Peyer's patch (tissue), 4 donors: ENCODE measurements at regions not wholly inside any gene's neighbourhood (a gene's known extent, or its start where the extent isn't known, plus 50 kb on each side); places are given as distances from the start of the nearest gene placed in this dataset.

Experiments
- DNase-seq, 3 donors: peaks; one replicate each; pipeline ENCODE4 v3.0.0-alpha.2; 2017 to 2019
- H3K27ac ChIP-seq, 4 donors: fragments of 200-600 bp; sonication (generic); one replicate each; pipeline ENCODE4 v1.5.1; 2016 to 2019
- H3K27me3 ChIP-seq, 2 donors: fragments of 200-600 bp; sonication (generic); one replicate each; pipeline ENCODE4 v1.5.1; 2019
- H3K36me3 ChIP-seq, 3 donors: fragments of 200-600 bp; sonication (generic); one replicate each; pipeline ENCODE4 v1.5.1; 2016 to 2019
- H3K4me1 ChIP-seq, 4 donors: fragments of 200-600 bp; sonication (generic); one replicate each; pipeline ENCODE4 v1.5.1; 2016 to 2019
- H3K4me3 ChIP-seq, 4 donors: fragments of 200-600 bp; sonication (generic); 1 replicate in 3 of 4; 2 replicates in 1 of 4; pipeline ENCODE4 v1.5.1; 2016 to 2019; ENCODE audit warnings: mild to moderate bottlenecking in 1 of 4
- H3K9me3 ChIP-seq, 4 donors: fragments of 200-600 bp; sonication (generic); one replicate each; pipeline ENCODE4 v1.5.1; 2016 to 2019; ENCODE audit warnings: mild to moderate bottlenecking in 1 of 4
- CTCF ChIP-seq, 6 experiments: fragments of 450-650 bp in 4 of 6; fragments of 200-600 bp in 2 of 6; sonication (generic) in 1 of 6; IDR thresholded peaks; one replicate each; pipeline ENCODE4 v1.5.1; 2017 to 2019; ENCODE audit warnings: antibody characterized with exemption in 6 of 6, mild to moderate bottlenecking in 3 of 6, moderate library complexity in 1 of 6
- POLR2A ChIP-seq, 2 donors: fragments of 450-650 bp; IDR thresholded peaks; one replicate each; pipeline ENCODE4 v1.5.1; 2017; ENCODE audit warnings: antibody characterized with exemption in 2 of 2, mild to moderate bottlenecking in 2 of 2, moderate library complexity in 2 of 2

GRCh38 chr9:28868228-28868990 lies 1295.1 kb upstream of the C9orf72 start:
- DNase-seq: no peak
- Histone ChIP-seq H3K36me3 (no peaks in the 10 kb centered on the region), H3K4me3 (no peak overlapping the region), H3K27ac (no peak overlapping the region), H3K27me3 (no peaks in the 10 kb centered on the region), H3K9me3 (no peaks in the 10 kb centered on the region), H3K4me1 (no peaks in the 10 kb centered on the region)
- TF ChIP-seq POLR2A (IDR thresholded peaks at IDR 0.05) (no peak), CTCF (IDR thresholded peaks at IDR 0.05) (no peak)

GRCh38 chr9:28882529-28882928 lies 1309.2 kb upstream of the C9orf72 start:
- no peaks in the 10 kb centered on the region for H3K4me1 ChIP-seq
- TF ChIP-seq POLR2A (IDR thresholded peaks at IDR 0.05) (no peak), CTCF (IDR thresholded peaks at IDR 0.05) (no peak)
- no peak for DNase-seq

GRCh38 chr9:28883234-28883633 lies 1310.0 kb upstream of the C9orf72 start:
- no peak for DNase-seq
- H3K27ac ChIP-seq: no peak overlapping the region
- no peaks in the 10 kb centered on the region for H3K4me1 ChIP-seq
- no peaks in the 10 kb centered on the region for H3K27me3 ChIP-seq
- H3K9me3 ChIP-seq: no peaks in the 10 kb centered on the region
- TF ChIP-seq CTCF (IDR thresholded peaks at IDR 0.05) (no peak), POLR2A (IDR thresholded peaks at IDR 0.05) (no peak)
- H3K4me3 ChIP-seq: no peak overlapping the region
- H3K36me3 ChIP-seq: no peaks in the 10 kb centered on the region

More at GRCh38 chr9:28882529-28882928, 1309.2 kb upstream of the C9orf72 start:
- H3K27ac ChIP-seq: no peak overlapping the region
- no peak overlapping the region for H3K4me3 ChIP-seq
- no peaks in the 10 kb centered on the region for H3K36me3 ChIP-seq
- no peaks in the 10 kb centered on the region for H3K9me3 ChIP-seq
- H3K27me3 ChIP-seq: no peaks in the 10 kb centered on the region

GRCh38 chr9:28887188-28887884 lies 1314.1 kb upstream of the C9orf72 start:
- no peak overlapping the region for H3K27ac ChIP-seq
- no peaks in the 10 kb centered on the region for H3K36me3 ChIP-seq
- no peaks in the 10 kb centered on the region for H3K9me3 ChIP-seq
- no peak for TF ChIP-seq POLR2A (IDR thresholded peaks at IDR 0.05)
- no peak for TF ChIP-seq CTCF (IDR thresholded peaks at IDR 0.05)
- no peak overlapping the region for H3K4me3 ChIP-seq
- DNase-seq: no peak
- no peaks in the 10 kb centered on the region for H3K4me1 ChIP-seq
- no peaks in the 10 kb centered on the region for H3K27me3 ChIP-seq

- Histone ChIP-seq H3K4me1 (no peaks in the 10 kb centered on the region), H3K36me3 (no peaks in the 10 kb centered on the region), H3K27ac (no peak overlapping the region), H3K27me3 (no peaks in the 10 kb centered on the region), H3K4me3 (no peak overlapping the region), H3K9me3 (no peaks in the 10 kb centered on the region)
- TF ChIP-seq CTCF (IDR thresholded peaks at IDR 0.05) (no peak), POLR2A (IDR thresholded peaks at IDR 0.05) (no peak)
- no peak for DNase-seq
Observed at GRCh38 chr9:28888806-28889205, 1315.5 kb upstream of the C9orf72 start.
